Loucy (cell line): ENCODE measurements at regions not wholly inside any gene's neighbourhood (a gene's known extent, or its start where the extent isn't known, plus 50 kb on each side); places are given as distances from the start of the nearest gene placed in this dataset.

Experiments
- EZH2phosphoT487 ChIP-seq: fragments of 200-600 bp; IDR thresholded peaks from 2 replicates; pipeline ENCODE4 v1.6.1; 2018; ENCODE audit warnings: antibody characterized with exemption, mild to moderate bottlenecking, moderate library complexity, borderline replicate concordance
- TF ChIP-seq, protein P1 (sequence below): fragments of 200-600 bp; sonication (generic); conservative IDR thresholded peaks from 2 replicates; pipeline ENCODE4 v1.5.1; 2014; ENCODE audit warnings: mild to moderate bottlenecking, antibody characterized with exemption, low read length

GRCh38 chr2:236799391-236800026 is 229.9 kb downstream of the ACKR3 start:
- TF ChIP-seq, protein P1, sequence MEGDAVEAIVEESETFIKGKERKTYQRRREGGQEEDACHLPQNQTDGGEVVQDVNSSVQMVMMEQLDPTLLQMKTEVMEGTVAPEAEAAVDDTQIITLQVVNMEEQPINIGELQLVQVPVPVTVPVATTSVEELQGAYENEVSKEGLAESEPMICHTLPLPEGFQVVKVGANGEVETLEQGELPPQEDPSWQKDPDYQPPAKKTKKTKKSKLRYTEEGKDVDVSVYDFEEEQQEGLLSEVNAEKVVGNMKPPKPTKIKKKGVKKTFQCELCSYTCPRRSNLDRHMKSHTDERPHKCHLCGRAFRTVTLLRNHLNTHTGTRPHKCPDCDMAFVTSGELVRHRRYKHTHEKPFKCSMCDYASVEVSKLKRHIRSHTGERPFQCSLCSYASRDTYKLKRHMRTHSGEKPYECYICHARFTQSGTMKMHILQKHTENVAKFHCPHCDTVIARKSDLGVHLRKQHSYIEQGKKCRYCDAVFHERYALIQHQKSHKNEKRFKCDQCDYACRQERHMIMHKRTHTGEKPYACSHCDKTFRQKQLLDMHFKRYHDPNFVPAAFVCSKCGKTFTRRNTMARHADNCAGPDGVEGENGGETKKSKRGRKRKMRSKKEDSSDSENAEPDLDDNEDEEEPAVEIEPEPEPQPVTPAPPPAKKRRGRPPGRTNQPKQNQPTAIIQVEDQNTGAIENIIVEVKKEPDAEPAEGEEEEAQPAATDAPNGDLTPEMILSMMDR: no peak
- no peak for TF ChIP-seq EZH2phosphoT487
